H9 (cell line): ENCODE measurements at regions not wholly inside any gene's neighbourhood (a gene's known extent, or its start where the extent isn't known, plus 50 kb on each side); places are given as distances from the start of the nearest gene placed in this dataset.
A peak's percentile ranks its signal among the peaks of the same experiment; 100 is the strongest.
"Not testable (repeated sequence)": the region's sequence is repeated elsewhere in the genome, so short reads cannot be mapped to it uniquely, and the experiment has no call there.

Experiments
- DNase-seq: peaks from one replicate; pipeline ENCODE4 v3.0.0-alpha.2; 2017
- H2AFZ ChIP-seq: one replicate; pipeline ENCODE4 v1.6.1; 2013; ENCODE audit warnings: mild to moderate bottlenecking, low read length, control low read depth, moderate library complexity
- H2AK5ac ChIP-seq: 2 replicates; pipeline ENCODE4 v1.6.1; 2013; ENCODE audit warnings: low read length, control low read depth, mixed read lengths; ENCODE audit not compliant: insufficient read length
- H2BK120ac ChIP-seq: one replicate; pipeline ENCODE4 v1.6.1; 2013; ENCODE audit warnings: low read depth, mild to moderate bottlenecking, low read length, control low read depth, inconsistent platforms; ENCODE audit not compliant: poor library complexity, severe bottlenecking
- H2BK12ac ChIP-seq: 2 replicates; pipeline ENCODE4 v1.6.1; 2013; ENCODE audit warnings: low read length, control low read depth, mixed read lengths, low read depth; ENCODE audit not compliant: insufficient read length
- H2BK15ac ChIP-seq: 2 replicates; pipeline ENCODE4 v1.6.1; 2013; ENCODE audit warnings: low read depth, low read length, control low read depth
- H2BK20ac ChIP-seq: one replicate; pipeline ENCODE4 v1.6.1; 2013; ENCODE audit warnings: low read depth, mild to moderate bottlenecking, low read length, control low read depth, inconsistent platforms; ENCODE audit not compliant: poor library complexity, severe bottlenecking
- H2BK5ac ChIP-seq: 2 replicates; pipeline ENCODE4 v1.6.1; 2013; ENCODE audit warnings: low read length, control low read depth, mixed read lengths; ENCODE audit not compliant: insufficient read length
- H3K14ac ChIP-seq: 2 replicates; pipeline ENCODE4 v1.6.1; 2013; ENCODE audit warnings: low read length, control low read depth; ENCODE audit not compliant: insufficient read depth
- H3K18ac ChIP-seq: 2 replicates; pipeline ENCODE4 v1.6.1; 2013; ENCODE audit warnings: low read depth, mild to moderate bottlenecking, mixed read lengths, low read length, control low read depth; ENCODE audit not compliant: insufficient read length
- H3K23ac ChIP-seq: 2 replicates; pipeline ENCODE4 v1.6.1; 2013; ENCODE audit warnings: low read length, control low read depth, mixed read lengths, low read depth; ENCODE audit not compliant: insufficient read length
- H3K23me2 ChIP-seq: 2 replicates; pipeline ENCODE4 v1.6.1; 2013; ENCODE audit warnings: low read depth, mild to moderate bottlenecking, mixed read lengths, low read length, control low read depth; ENCODE audit not compliant: insufficient read length, poor library complexity, severe bottlenecking
- H3K27ac ChIP-seq: 2 replicates; pipeline ENCODE4 v1.5.1; 2013; ENCODE audit warnings: low read length, control low read depth, mixed read lengths, low read depth; ENCODE audit not compliant: insufficient read length
- H3K27me3 ChIP-seq: 2 replicates; pipeline ENCODE4 v1.6.1; 2013; ENCODE audit warnings: low read length, control low read depth, inconsistent platforms; ENCODE audit not compliant: insufficient read depth
- H3K4ac ChIP-seq: 2 replicates; pipeline ENCODE4 v1.6.1; 2013; ENCODE audit warnings: low read depth, mild to moderate bottlenecking, control low read depth, inconsistent platforms, low read length, moderate library complexity
- H3K4me1 ChIP-seq: 2 replicates; pipeline ENCODE4 v1.6.1; 2013; ENCODE audit warnings: low read length, control low read depth, inconsistent platforms; ENCODE audit not compliant: insufficient read depth
- H3K4me2 ChIP-seq: 2 replicates; pipeline ENCODE4 v1.6.1; 2013; ENCODE audit warnings: low read length, control low read depth, mixed read lengths; ENCODE audit not compliant: insufficient read length, insufficient read depth
- H3K56ac ChIP-seq: 2 replicates; pipeline ENCODE4 v1.6.1; 2013; ENCODE audit warnings: low read depth, mild to moderate bottlenecking, mixed read lengths, low read length, control low read depth; ENCODE audit not compliant: insufficient read length
- H3K79me1 ChIP-seq: 2 replicates; pipeline ENCODE4 v1.6.1; 2013; ENCODE audit warnings: low read depth, mild to moderate bottlenecking, moderate library complexity, low read length, control low read depth, inconsistent platforms; ENCODE audit not compliant: insufficient read depth, poor library complexity, severe bottlenecking
- H3K79me2 ChIP-seq: 2 replicates; pipeline ENCODE4 v1.6.1; 2013; ENCODE audit warnings: low read length, control low read depth, inconsistent platforms; ENCODE audit not compliant: insufficient read depth
- H3K9ac ChIP-seq: 2 replicates; pipeline ENCODE4 v1.6.1; 2013; ENCODE audit warnings: low read length, control low read depth, mixed read lengths; ENCODE audit not compliant: insufficient read length; ENCODE audit errors: extremely low read depth
- H3K9me3 ChIP-seq: one replicate; pipeline ENCODE4 v1.6.1; 2013; ENCODE audit warnings: low read depth, low read length, inconsistent platforms; ENCODE audit not compliant: control insufficient read depth
- H3T11ph ChIP-seq: one replicate; pipeline ENCODE4 v1.6.1; 2013; ENCODE audit warnings: mild to moderate bottlenecking, low read length, control low read depth, inconsistent platforms
- H4K20me1 ChIP-seq: one replicate; pipeline ENCODE4 v1.6.1; 2013; ENCODE audit not compliant: control insufficient read depth, insufficient read length, insufficient read depth
- H4K5ac ChIP-seq: 2 replicates; pipeline ENCODE4 v1.6.1; 2013; ENCODE audit warnings: low read depth, mild to moderate bottlenecking, mixed read lengths, low read length, control low read depth; ENCODE audit not compliant: insufficient read length
- H4K8ac ChIP-seq: replicated peaks from 2 replicates; pipeline ENCODE4 v1.6.1; 2013; ENCODE audit warnings: low read length, control low read depth, mixed read lengths, low read depth; ENCODE audit not compliant: insufficient read length
- H4K91ac ChIP-seq: 2 replicates; pipeline ENCODE4 v1.6.1; 2013; ENCODE audit warnings: low read depth, mild to moderate bottlenecking, moderate library complexity, mixed read lengths, low read length, control low read depth; ENCODE audit not compliant: insufficient read length
- H3K27ac Mint-ChIP-seq, 3 experiments: 2 replicates in 2 of 3; 3 replicates in 1 of 3; pipeline ENCODE4 v1.8.0; 2020 to 2021; ENCODE audit warnings: mixed read lengths in 3 of 3, mild to moderate bottlenecking in 1 of 3, moderate library complexity in 1 of 3
- H3K27me3 Mint-ChIP-seq: 2 replicates; pipeline ENCODE4 v1.8.0; 2021; ENCODE audit warnings: low read depth, mild to moderate bottlenecking, moderate library complexity, mixed read lengths
- H3K36me3 Mint-ChIP-seq, 3 experiments: 2 replicates in 2 of 3; 3 replicates in 1 of 3; pipeline ENCODE4 v1.8.0; 2020 to 2021; ENCODE audit warnings: low read depth in 3 of 3, mixed read lengths in 3 of 3; ENCODE audit not compliant: insufficient read depth in 1 of 3
- H3K4me1 Mint-ChIP-seq, 2 experiments: 2 replicates each; pipeline ENCODE4 v1.8.0; 2020; ENCODE audit warnings: mixed read lengths in 2 of 2
- H3K4me3 Mint-ChIP-seq, 2 experiments: 2 replicates in 1 of 2; 3 replicates in 1 of 2; pipeline ENCODE4 v1.8.0; 2020 to 2021; ENCODE audit warnings: mild to moderate bottlenecking in 2 of 2, mixed read lengths in 2 of 2, moderate library complexity in 1 of 2
- H3K9me3 Mint-ChIP-seq, 2 experiments: 2 replicates in 1 of 2; 3 replicates in 1 of 2; pipeline ENCODE4 v1.8.0; 2020; ENCODE audit warnings: mild to moderate bottlenecking in 2 of 2, mixed read lengths in 2 of 2, moderate library complexity in 1 of 2
- WGBS: extraction: QIAGEN DNeasy Blood & Tissue Kit; methylation state at CpG from one replicate; pipeline ENCODE4 v1.1.7; 2013; ENCODE audit warnings: missing lambda C conversion rate, low lambda C conversion rate, mixed read lengths; ENCODE audit not compliant: insufficient read length; ENCODE audit errors: extremely low coverage; 5-methylcytosine and 5-hydroxymethylcytosine counted together
- TF ChIP-seq, protein P1 (sequence below): fragments of 200-600 bp; sonication (generic); conservative IDR thresholded peaks from 3 replicates; pipeline ENCODE4 v1.8.0; 2021; ENCODE audit warnings: antibody characterized with exemption, mild to moderate bottlenecking

DNA sequence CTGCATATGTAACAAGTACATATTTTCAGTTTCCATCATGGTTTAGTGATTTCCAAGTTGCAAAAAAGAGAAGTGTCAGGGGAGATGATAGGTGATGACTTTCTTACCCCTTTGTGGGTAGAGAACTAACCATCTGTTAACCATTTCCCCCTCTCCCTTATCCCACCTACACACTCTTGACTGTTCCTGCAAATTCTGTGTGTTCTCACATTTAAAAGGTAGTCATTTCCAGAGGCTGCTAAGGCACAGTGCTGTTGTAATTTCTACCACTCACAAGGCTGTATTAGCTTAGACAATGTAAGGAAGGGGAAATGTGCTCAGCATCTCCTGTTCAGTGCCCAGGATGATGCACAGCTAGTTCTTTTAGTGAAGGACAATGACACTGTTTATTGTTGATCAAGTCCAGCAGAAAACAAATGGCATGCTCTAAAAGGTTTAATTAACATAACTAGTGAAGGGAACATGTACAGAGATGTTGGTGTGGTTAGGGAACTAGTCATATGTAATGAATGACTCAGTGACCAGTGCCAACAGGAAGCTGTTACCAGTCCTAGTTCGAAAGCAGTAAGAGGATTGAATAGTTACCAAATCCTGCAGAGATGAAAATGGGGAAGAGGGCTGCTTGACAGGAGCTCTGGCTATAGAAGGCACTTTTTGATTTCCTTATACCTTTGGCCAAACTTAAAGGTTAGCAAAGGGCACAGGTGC, 165.1 kb downstream of the PLK2 start:
- Histone ChIP-seq H3K79me2 (no peaks in the 10 kb centered on the region), H4K8ac (no peak overlapping the region), H3K4me1 (no peaks in the 10 kb centered on the region), H4K5ac (no peak overlapping the region), H2AK5ac (no peak overlapping the region), H3K14ac (no peak overlapping the region), H3K56ac (no peak overlapping the region), H3K23me2 (no peaks in the 10 kb centered on the region), H4K91ac (no peak overlapping the region), H3K18ac (no peak overlapping the region), H3K4ac (no peak overlapping the region), H2BK15ac (no peak overlapping the region), H3K4me2 (no peak overlapping the region), H3T11ph (no peak overlapping the region), H2BK20ac (no peak overlapping the region), H2BK12ac (no peak overlapping the region), H4K20me1 (no peaks in the 10 kb centered on the region), H3K79me1 (no peaks in the 10 kb centered on the region), H3K9ac (no peak overlapping the region), H3K27me3 (no peaks in the 10 kb centered on the region), H2AFZ (no peak overlapping the region), H3K23ac (no peak overlapping the region), H3K9me3 (no peaks in the 10 kb centered on the region), H2BK120ac (no peak overlapping the region), H3K27ac (no peak overlapping the region), H2BK5ac (no peak overlapping the region)
- peaks cover 0 to 1% of the 10 kb centered on the region in 2 experiments; a peak in 1 of 5 replicates for H3K9me3 Mint-ChIP-seq
- TF ChIP-seq, protein P1, sequence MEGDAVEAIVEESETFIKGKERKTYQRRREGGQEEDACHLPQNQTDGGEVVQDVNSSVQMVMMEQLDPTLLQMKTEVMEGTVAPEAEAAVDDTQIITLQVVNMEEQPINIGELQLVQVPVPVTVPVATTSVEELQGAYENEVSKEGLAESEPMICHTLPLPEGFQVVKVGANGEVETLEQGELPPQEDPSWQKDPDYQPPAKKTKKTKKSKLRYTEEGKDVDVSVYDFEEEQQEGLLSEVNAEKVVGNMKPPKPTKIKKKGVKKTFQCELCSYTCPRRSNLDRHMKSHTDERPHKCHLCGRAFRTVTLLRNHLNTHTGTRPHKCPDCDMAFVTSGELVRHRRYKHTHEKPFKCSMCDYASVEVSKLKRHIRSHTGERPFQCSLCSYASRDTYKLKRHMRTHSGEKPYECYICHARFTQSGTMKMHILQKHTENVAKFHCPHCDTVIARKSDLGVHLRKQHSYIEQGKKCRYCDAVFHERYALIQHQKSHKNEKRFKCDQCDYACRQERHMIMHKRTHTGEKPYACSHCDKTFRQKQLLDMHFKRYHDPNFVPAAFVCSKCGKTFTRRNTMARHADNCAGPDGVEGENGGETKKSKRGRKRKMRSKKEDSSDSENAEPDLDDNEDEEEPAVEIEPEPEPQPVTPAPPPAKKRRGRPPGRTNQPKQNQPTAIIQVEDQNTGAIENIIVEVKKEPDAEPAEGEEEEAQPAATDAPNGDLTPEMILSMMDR = no peak
- no peaks in the 10 kb centered on the region for H3K36me3 Mint-ChIP-seq
- H3K4me3 Mint-ChIP-seq = no peak overlapping the region
- no peak overlapping the region for H3K27ac Mint-ChIP-seq
- H3K27me3 Mint-ChIP-seq = no peaks in the 10 kb centered on the region
- no peak for DNase-seq
- peaks cover 3% of the 10 kb centered on the region in 2 experiments; a peak in 2 of 4 replicates for H3K4me1 Mint-ChIP-seq
- WGBS = no CpG with 5 or more reads among the region's 1 CpG

DNA sequence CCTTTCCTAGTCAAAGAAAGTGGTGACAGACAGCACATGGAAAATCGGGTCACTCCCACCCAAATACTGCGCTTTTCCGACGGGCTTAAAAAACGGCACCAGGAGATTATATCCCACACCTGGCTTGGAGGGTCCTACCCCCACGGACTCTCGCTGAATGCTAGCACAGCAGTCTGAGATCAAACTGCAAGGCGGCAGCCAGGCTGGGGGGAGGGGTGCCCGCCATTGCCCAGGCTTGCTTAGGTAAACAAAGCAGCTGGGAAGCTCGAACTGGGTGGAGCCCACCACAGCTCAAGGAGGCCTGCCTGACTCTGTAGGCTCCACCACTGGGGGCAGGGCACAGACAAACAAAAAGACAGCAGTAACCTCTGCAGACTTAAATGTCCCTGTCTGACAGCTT, 171.6 kb downstream of the PLK2 start:
- H3K9ac ChIP-seq, H4K5ac ChIP-seq, H3K18ac ChIP-seq, H3K9me3 ChIP-seq, H4K20me1 ChIP-seq, H3K23ac ChIP-seq, H2BK15ac ChIP-seq, H4K8ac ChIP-seq, H4K91ac ChIP-seq, H3K79me2 ChIP-seq, H3K14ac ChIP-seq, H2BK5ac ChIP-seq, H2AFZ ChIP-seq, H2BK12ac ChIP-seq, H2AK5ac ChIP-seq, H3K4me3 Mint-ChIP-seq, H3K27me3 ChIP-seq, H3K79me1 ChIP-seq, H3K27me3 Mint-ChIP-seq, H3K27ac Mint-ChIP-seq, H3K27ac ChIP-seq, H3K4me1 ChIP-seq, H3K4me1 Mint-ChIP-seq, H3K4me2 ChIP-seq, H3K56ac ChIP-seq, H2BK120ac ChIP-seq, H3K36me3 Mint-ChIP-seq, H3K23me2 ChIP-seq, H2BK20ac ChIP-seq, H3T11ph ChIP-seq, H3K4ac ChIP-seq: not testable (repeated sequence)
- DNase-seq = peak; percentile 41
- H3K9me3 Mint-ChIP-seq = peaks cover 9 to 11% of the 10 kb centered on the region in 2 experiments; a peak in 4 of 5 replicates
- no CpG with 5 or more reads among the region's 10 CpGs for WGBS
